GM12878 (cell line): ENCODE measurements at regions not wholly inside any gene's neighbourhood (a gene's known extent, or its start where the extent isn't known, plus 50 kb on each side); places are given as distances from the start of the nearest gene placed in this dataset.
A peak's percentile ranks its signal among the peaks of the same experiment; 100 is the strongest.

Source experiments
- ATF7 ChIP-seq: fragments of 450-650 bp; IDR thresholded peaks from 2 replicates; pipeline ENCODE4 v1.6.1; 2016; ENCODE audit warnings: low read depth, mild to moderate bottlenecking
- CBX3 ChIP-seq: fragments of 200-600 bp; sonication (generic); IDR thresholded peaks from 2 replicates; pipeline ENCODE4 v1.6.1; 2016; ENCODE audit warnings: low read depth, borderline replicate concordance
- GABPA ChIP-seq: IDR thresholded peaks from 2 replicates; pipeline ENCODE4 v1.6.1; 2014; ENCODE audit warnings: antibody characterized with exemption, low read depth, mild to moderate bottlenecking, inconsistent platforms
- MYB ChIP-seq: fragments of 150-350 bp; IDR thresholded peaks from 2 replicates; pipeline ENCODE4 v1.6.1; 2014; ENCODE audit warnings: mild to moderate bottlenecking, low read depth, low read length, borderline replicate concordance
- NFYB ChIP-seq: IDR thresholded peaks from 2 replicates; pipeline ENCODE4 v1.6.1; 2011; ENCODE audit warnings: low read depth, mild to moderate bottlenecking, low read length, improper control_type of control experiment, moderate library complexity; ENCODE audit not compliant: insufficient read depth
- SMAD1 ChIP-seq: fragments of 450-650 bp; IDR thresholded peaks from 2 replicates; pipeline ENCODE4 v1.6.1; 2018; ENCODE audit warnings: mild to moderate bottlenecking, low read depth; ENCODE audit not compliant: partially characterized antibody
- SP1 ChIP-seq: IDR thresholded peaks from one replicate; pipeline ENCODE4 v1.6.1; 2011; ENCODE audit warnings: low read depth, low read length
- TF ChIP-seq, protein P1 (sequence below): fragments of 450-650 bp; IDR thresholded peaks from 2 replicates; pipeline ENCODE4 v1.6.1; 2017; ENCODE audit warnings: mild to moderate bottlenecking, moderate library complexity
- TF ChIP-seq, protein P2 (sequence below): IDR thresholded peaks from 2 replicates; pipeline ENCODE4 v1.6.1; 2012; ENCODE audit warnings: low read depth, low read length, improper control_type of control experiment
- TF ChIP-seq, protein P3 (sequence below): fragments of 450-650 bp; IDR thresholded peaks from 2 replicates; pipeline ENCODE4 v1.6.1; 2017; ENCODE audit warnings: borderline replicate concordance
- TF ChIP-seq, protein P4 (sequence below): fragments of 450-650 bp; IDR thresholded peaks from 2 replicates; pipeline ENCODE4 v1.6.1; 2017; ENCODE audit warnings: low read depth, mild to moderate bottlenecking, moderate library complexity
- TF ChIP-seq, protein P5 (sequence below): fragments of 450-650 bp; IDR thresholded peaks from 2 replicates; pipeline ENCODE4 v1.6.1; 2017; ENCODE audit warnings: mild to moderate bottlenecking, moderate library complexity
- TF ChIP-seq, protein P6 (sequence below): IDR thresholded peaks from 2 replicates; pipeline ENCODE4 v1.6.1; 2012; ENCODE audit warnings: low read depth, low read length, improper control_type of control experiment

DNA sequence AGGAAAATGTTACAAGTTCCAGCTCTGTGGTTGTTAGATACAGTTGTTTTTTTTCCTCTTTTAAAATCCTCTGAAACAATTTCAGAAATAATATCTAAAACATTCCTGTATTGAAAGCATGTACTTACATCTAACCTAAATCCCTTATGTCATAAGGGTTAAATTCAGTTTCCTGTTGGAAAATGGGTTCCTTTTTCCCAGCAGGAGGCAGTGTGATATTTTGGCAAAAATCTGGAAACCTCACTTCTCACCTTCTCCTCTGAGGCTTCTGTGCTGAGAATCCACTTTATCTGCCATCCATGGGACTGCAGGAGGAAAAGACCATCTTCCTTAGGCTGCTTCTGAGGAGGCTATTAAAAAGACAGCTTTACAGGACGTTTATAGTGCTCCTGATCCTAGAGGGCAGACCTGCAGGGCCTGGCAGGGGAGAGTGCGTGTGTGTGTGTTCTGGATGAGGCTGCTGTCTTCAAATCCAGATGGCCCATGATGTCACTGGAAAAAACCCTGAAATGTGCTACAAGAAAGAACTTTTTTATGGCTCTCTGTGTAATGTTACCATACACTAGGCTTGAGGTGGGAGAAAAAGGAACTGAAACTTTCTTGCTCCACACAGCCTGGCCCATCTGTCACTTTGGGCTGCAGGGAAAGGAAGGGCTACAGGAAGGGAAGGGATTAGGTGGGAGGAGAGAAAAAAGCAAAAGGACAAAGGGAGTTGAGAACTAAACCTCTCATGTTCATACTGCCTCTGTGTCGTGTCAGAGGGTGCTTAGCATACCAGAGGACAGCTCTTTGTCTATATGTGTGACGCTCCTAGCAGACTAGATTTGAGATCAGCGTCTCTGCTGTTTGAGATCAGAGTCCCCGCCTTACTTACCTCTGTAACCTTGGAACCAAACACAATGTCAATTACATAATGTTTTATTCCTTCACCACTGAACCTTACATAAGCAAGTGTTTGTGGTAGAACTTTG is 379.2 kb upstream of the SPAG17 start (continued):
- TF ChIP-seq, protein P1, sequence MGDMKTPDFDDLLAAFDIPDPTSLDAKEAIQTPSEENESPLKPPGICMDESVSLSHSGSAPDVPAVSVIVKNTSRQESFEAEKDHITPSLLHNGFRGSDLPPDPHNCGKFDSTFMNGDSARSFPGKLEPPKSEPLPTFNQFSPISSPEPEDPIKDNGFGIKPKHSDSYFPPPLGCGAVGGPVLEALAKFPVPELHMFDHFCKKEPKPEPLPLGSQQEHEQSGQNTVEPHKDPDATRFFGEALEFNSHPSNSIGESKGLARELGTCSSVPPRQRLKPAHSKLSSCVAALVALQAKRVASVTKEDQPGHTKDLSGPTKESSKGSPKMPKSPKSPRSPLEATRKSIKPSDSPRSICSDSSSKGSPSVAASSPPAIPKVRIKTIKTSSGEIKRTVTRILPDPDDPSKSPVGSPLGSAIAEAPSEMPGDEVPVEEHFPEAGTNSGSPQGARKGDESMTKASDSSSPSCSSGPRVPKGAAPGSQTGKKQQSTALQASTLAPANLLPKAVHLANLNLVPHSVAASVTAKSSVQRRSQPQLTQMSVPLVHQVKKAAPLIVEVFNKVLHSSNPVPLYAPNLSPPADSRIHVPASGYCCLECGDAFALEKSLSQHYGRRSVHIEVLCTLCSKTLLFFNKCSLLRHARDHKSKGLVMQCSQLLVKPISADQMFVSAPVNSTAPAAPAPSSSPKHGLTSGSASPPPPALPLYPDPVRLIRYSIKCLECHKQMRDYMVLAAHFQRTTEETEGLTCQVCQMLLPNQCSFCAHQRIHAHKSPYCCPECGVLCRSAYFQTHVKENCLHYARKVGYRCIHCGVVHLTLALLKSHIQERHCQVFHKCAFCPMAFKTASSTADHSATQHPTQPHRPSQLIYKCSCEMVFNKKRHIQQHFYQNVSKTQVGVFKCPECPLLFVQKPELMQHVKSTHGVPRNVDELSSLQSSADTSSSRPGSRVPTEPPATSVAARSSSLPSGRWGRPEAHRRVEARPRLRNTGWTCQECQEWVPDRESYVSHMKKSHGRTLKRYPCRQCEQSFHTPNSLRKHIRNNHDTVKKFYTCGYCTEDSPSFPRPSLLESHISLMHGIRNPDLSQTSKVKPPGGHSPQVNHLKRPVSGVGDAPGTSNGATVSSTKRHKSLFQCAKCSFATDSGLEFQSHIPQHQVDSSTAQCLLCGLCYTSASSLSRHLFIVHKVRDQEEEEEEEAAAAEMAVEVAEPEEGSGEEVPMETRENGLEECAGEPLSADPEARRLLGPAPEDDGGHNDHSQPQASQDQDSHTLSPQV, result no peak
- TF ChIP-seq ATF7 (peak; percentile 57; the same call in 1 of the 2 replicates), MYB (no peak), SP1 (no peak), GABPA (no peak), NFYB (no peak), SMAD1 (no peak), CBX3 (no peak)
- TF ChIP-seq, protein P2, sequence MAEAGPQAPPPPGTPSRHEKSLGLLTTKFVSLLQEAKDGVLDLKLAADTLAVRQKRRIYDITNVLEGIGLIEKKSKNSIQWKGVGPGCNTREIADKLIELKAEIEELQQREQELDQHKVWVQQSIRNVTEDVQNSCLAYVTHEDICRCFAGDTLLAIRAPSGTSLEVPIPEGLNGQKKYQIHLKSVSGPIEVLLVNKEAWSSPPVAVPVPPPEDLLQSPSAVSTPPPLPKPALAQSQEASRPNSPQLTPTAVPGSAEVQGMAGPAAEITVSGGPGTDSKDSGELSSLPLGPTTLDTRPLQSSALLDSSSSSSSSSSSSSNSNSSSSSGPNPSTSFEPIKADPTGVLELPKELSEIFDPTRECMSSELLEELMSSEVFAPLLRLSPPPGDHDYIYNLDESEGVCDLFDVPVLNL, result no peak
- TF ChIP-seq, protein P3, sequence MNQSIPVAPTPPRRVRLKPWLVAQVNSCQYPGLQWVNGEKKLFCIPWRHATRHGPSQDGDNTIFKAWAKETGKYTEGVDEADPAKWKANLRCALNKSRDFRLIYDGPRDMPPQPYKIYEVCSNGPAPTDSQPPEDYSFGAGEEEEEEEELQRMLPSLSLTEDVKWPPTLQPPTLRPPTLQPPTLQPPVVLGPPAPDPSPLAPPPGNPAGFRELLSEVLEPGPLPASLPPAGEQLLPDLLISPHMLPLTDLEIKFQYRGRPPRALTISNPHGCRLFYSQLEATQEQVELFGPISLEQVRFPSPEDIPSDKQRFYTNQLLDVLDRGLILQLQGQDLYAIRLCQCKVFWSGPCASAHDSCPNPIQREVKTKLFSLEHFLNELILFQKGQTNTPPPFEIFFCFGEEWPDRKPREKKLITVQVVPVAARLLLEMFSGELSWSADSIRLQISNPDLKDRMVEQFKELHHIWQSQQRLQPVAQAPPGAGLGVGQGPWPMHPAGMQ, result no peak
- TF ChIP-seq, protein P4, sequence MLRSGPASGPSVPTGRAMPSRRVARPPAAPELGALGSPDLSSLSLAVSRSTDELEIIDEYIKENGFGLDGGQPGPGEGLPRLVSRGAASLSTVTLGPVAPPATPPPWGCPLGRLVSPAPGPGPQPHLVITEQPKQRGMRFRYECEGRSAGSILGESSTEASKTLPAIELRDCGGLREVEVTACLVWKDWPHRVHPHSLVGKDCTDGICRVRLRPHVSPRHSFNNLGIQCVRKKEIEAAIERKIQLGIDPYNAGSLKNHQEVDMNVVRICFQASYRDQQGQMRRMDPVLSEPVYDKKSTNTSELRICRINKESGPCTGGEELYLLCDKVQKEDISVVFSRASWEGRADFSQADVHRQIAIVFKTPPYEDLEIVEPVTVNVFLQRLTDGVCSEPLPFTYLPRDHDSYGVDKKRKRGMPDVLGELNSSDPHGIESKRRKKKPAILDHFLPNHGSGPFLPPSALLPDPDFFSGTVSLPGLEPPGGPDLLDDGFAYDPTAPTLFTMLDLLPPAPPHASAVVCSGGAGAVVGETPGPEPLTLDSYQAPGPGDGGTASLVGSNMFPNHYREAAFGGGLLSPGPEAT, result peak; percentile 73
- TF ChIP-seq, protein P5, sequence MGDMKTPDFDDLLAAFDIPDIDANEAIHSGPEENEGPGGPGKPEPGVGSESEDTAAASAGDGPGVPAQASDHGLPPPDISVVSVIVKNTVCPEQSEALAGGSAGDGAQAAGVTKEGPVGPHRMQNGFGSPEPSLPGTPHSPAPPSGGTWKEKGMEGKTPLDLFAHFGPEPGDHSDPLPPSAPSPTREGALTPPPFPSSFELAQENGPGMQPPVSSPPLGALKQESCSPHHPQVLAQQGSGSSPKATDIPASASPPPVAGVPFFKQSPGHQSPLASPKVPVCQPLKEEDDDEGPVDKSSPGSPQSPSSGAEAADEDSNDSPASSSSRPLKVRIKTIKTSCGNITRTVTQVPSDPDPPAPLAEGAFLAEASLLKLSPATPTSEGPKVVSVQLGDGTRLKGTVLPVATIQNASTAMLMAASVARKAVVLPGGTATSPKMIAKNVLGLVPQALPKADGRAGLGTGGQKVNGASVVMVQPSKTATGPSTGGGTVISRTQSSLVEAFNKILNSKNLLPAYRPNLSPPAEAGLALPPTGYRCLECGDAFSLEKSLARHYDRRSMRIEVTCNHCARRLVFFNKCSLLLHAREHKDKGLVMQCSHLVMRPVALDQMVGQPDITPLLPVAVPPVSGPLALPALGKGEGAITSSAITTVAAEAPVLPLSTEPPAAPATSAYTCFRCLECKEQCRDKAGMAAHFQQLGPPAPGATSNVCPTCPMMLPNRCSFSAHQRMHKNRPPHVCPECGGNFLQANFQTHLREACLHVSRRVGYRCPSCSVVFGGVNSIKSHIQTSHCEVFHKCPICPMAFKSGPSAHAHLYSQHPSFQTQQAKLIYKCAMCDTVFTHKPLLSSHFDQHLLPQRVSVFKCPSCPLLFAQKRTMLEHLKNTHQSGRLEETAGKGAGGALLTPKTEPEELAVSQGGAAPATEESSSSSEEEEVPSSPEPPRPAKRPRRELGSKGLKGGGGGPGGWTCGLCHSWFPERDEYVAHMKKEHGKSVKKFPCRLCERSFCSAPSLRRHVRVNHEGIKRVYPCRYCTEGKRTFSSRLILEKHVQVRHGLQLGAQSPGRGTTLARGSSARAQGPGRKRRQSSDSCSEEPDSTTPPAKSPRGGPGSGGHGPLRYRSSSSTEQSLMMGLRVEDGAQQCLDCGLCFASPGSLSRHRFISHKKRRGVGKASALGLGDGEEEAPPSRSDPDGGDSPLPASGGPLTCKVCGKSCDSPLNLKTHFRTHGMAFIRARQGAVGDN, result no peak
- TF ChIP-seq, protein P6, sequence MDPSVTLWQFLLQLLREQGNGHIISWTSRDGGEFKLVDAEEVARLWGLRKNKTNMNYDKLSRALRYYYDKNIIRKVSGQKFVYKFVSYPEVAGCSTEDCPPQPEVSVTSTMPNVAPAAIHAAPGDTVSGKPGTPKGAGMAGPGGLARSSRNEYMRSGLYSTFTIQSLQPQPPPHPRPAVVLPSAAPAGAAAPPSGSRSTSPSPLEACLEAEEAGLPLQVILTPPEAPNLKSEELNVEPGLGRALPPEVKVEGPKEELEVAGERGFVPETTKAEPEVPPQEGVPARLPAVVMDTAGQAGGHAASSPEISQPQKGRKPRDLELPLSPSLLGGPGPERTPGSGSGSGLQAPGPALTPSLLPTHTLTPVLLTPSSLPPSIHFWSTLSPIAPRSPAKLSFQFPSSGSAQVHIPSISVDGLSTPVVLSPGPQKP, result no peak
